ENCODE measurements at regions not wholly inside any gene's neighbourhood (a gene's known extent, or its start where the extent isn't known, plus 50 kb on each side); places are given as distances from the start of the nearest gene placed in this dataset.
"Not testable (repeated sequence)": the region's sequence is repeated elsewhere in the genome, so short reads cannot be mapped to it uniquely, and the experiment has no call there.

GRCh38 chr12:67107751-67108269 is 161.3 kb upstream of the CAND1 start:
- BruUV-seq (replicated peaks) = no TSS peak
- H3K9me3 ChIP-seq (ENCODE audit: control insufficient read depth, insufficient read depth, low read depth, low read length) = peaks cover 8% of the 10 kb centered on the region; the same call in 1 of the 2 replicates
- ATAC-seq = no peak
- ChIA-PET CTCF (interaction anchor here (0.6 kb wide), 1 partner anchor 25 kb away, joined by 5 read pairs; no protein-coding TSS in a partner anchor), POLR2A (no interaction called here)
- TF ChIP-seq REST (IDR thresholded peaks at IDR 0.05; ENCODE audit: insufficient read depth in 1 of 2, low read depth in 2 of 2, low read length in 1 of 2) = no peak
- TF ChIP-seq TCF7L2 (IDR thresholded peaks at IDR 0.05; ENCODE audit: low read depth, low read length) = no peak
- no peak for TF ChIP-seq SIN3A (IDR thresholded peaks at IDR 0.05; ENCODE audit: borderline replicate concordance, insufficient read depth, low read depth, low read length)
- TF ChIP-seq POLR2AphosphoS5 (IDR thresholded peaks at IDR 0.05; ENCODE audit: low read depth, low read length) = no peak
- no peak for TF ChIP-seq CTCF (IDR thresholded peaks at IDR 0.05)
- no peak overlapping the region for H3K27ac ChIP-seq (ENCODE audit: low read length)
- intact Hi-C loops (cut with micrococcal nuclease; ENCODE audit: unreplicated experiment) (no loop called here), in situ Hi-C loops (cut with HindIII; ENCODE audit: low pct_unique_long_range_greater_than_20kb, low sequenced_read_pairs) (no loop called here)
- no peaks in the 10 kb centered on the region for H3K4me1 ChIP-seq (ENCODE audit: control insufficient read depth, insufficient read depth, low read length)
- H3K36me3 ChIP-seq (ENCODE audit: control insufficient read depth, insufficient read depth, low read length) = no peaks in the 10 kb centered on the region
- DNase-seq (ENCODE audit: low read depth, low spot score) = no peak
- H3K27me3 ChIP-seq (ENCODE audit: control insufficient read depth, insufficient read depth, low read length) = no peaks in the 10 kb centered on the region
- H3K4me3 ChIP-seq (ENCODE audit: low read depth in 2 of 2, low read length in 2 of 2) = no peak overlapping the region

- H3K36me3 ChIP-seq (ENCODE audit: control insufficient read depth, insufficient read depth, low read length); H3K4me1 ChIP-seq (ENCODE audit: control insufficient read depth, insufficient read depth, low read length); in situ Hi-C loops (cut with HindIII; ENCODE audit: low pct_unique_long_range_greater_than_20kb, low sequenced_read_pairs); H3K9me3 ChIP-seq (ENCODE audit: control insufficient read depth, insufficient read depth, low read depth, low read length); H3K27ac ChIP-seq (ENCODE audit: low read length); POLR2A ChIA-PET; BruUV-seq (replicated peaks); DNase-seq (ENCODE audit: low read depth, low spot score); CTCF ChIA-PET; intact Hi-C loops (cut with micrococcal nuclease; ENCODE audit: unreplicated experiment); H3K4me3 ChIP-seq (ENCODE audit: low read depth in 2 of 2, low read length in 2 of 2); ATAC-seq; H3K27me3 ChIP-seq (ENCODE audit: control insufficient read depth, insufficient read depth, low read length): not testable (repeated sequence)
These were observed 158.8 kb upstream of the CAND1 start for GRCh38 chr12:67110345-67110744.

- no peak for TF ChIP-seq POLR2AphosphoS5 (IDR thresholded peaks at IDR 0.05; ENCODE audit: low read depth, low read length)
- no peak for ATAC-seq
- in situ Hi-C loops (cut with HindIII; ENCODE audit: low pct_unique_long_range_greater_than_20kb, low sequenced_read_pairs) (no loop called here), intact Hi-C loops (cut with micrococcal nuclease; ENCODE audit: unreplicated experiment) (no loop called here)
- Histone ChIP-seq H3K4me1 (ENCODE audit: control insufficient read depth, insufficient read depth, low read length) (no peaks in the 10 kb centered on the region), H3K4me3 (ENCODE audit: low read depth in 2 of 2, low read length in 2 of 2) (no peak overlapping the region), H3K36me3 (ENCODE audit: control insufficient read depth, insufficient read depth, low read length) (no peaks in the 10 kb centered on the region), H3K27ac (ENCODE audit: low read length) (no peak overlapping the region), H3K9me3 (ENCODE audit: control insufficient read depth, insufficient read depth, low read depth, low read length) (peaks cover 8% of the 10 kb centered on the region; the same call in 1 of the 2 replicates), H3K27me3 (ENCODE audit: control insufficient read depth, insufficient read depth, low read length) (no peaks in the 10 kb centered on the region; the same call in 1 of the 2 replicates)
- CTCF ChIA-PET = interaction anchor here (0.6 kb wide), 1 partner anchor 13 kb away, joined by 7 read pairs; no protein-coding TSS in a partner anchor
- DNase-seq (ENCODE audit: low read depth, low spot score) = no peak
- no TSS peak for BruUV-seq (replicated peaks)
- POLR2A ChIA-PET = no interaction called here
These were observed 158.0 kb upstream of the CAND1 start for GRCh38 chr12:67111182-67111581.

Data from Panc1 (cell line).